HEK293 (cell line): ENCODE measurements at regions not wholly inside any gene's neighbourhood (a gene's known extent, or its start where the extent isn't known, plus 50 kb on each side); places are given as distances from the start of the nearest gene placed in this dataset.

ENCODE experiments used
- BCL11B ChIP-seq: fragments of 450-650 bp; formaldehyde crosslinking; IDR thresholded peaks from 2 replicates; pipeline ENCODE4 v1.5.1; 2016; ENCODE audit warnings: low read depth, missing biosample characterization, missing genetic modification characterization
- ZNF140 ChIP-seq: fragments of 450-650 bp; formaldehyde crosslinking; IDR thresholded peaks from 2 replicates; pipeline ENCODE4 v1.5.1; 2016; ENCODE audit warnings: missing biosample characterization, missing genetic modification characterization
- ZNF324 ChIP-seq: fragments of 450-650 bp; formaldehyde crosslinking; IDR thresholded peaks from 2 replicates; pipeline ENCODE4 v1.5.1; 2016; ENCODE audit warnings: missing biosample characterization, missing genetic modification characterization
- ZNF426 ChIP-seq: fragments of 450-650 bp; formaldehyde crosslinking; IDR thresholded peaks from 2 replicates; pipeline ENCODE4 v1.5.1; 2017; ENCODE audit warnings: missing biosample characterization, missing genetic modification characterization, mild to moderate bottlenecking, inconsistent platforms, moderate library complexity
- ZNF660 ChIP-seq: fragments of 450-650 bp; IDR thresholded peaks from 2 replicates; pipeline ENCODE4 v1.5.1; 2018; ENCODE audit warnings: missing biosample characterization, mild to moderate bottlenecking, missing genetic modification characterization
- TF ChIP-seq, protein P1 (sequence below): fragments of 450-650 bp; formaldehyde crosslinking; IDR thresholded peaks from 2 replicates; pipeline ENCODE4 v1.5.1; 2016; ENCODE audit warnings: missing biosample characterization, missing genetic modification characterization
- TF ChIP-seq, protein P2 (sequence below): IDR thresholded peaks from 2 replicates; pipeline ENCODE4 v1.6.1; 2011; ENCODE audit warnings: mild to moderate bottlenecking, low read depth, low read length, borderline replicate concordance
- TF ChIP-seq, protein P3 (sequence below): fragments of 450-650 bp; formaldehyde crosslinking; IDR thresholded peaks from 2 replicates; pipeline ENCODE4 v1.5.1; 2016; ENCODE audit warnings: missing biosample characterization, missing genetic modification characterization, low read depth
- TF ChIP-seq, protein P4 (sequence below): fragments of 450-650 bp; formaldehyde crosslinking; conservative IDR thresholded peaks from 2 replicates; pipeline ENCODE4 v1.5.1; 2016; ENCODE audit warnings: low read depth, missing biosample characterization, missing genetic modification characterization
- TF ChIP-seq, protein P5 (sequence below): fragments of 450-650 bp; formaldehyde crosslinking; optimal IDR thresholded peaks from 2 replicates; pipeline ENCODE3; 2016; ENCODE audit warnings: missing biosample characterization, mild to moderate bottlenecking, missing genetic modification characterization

DNA sequence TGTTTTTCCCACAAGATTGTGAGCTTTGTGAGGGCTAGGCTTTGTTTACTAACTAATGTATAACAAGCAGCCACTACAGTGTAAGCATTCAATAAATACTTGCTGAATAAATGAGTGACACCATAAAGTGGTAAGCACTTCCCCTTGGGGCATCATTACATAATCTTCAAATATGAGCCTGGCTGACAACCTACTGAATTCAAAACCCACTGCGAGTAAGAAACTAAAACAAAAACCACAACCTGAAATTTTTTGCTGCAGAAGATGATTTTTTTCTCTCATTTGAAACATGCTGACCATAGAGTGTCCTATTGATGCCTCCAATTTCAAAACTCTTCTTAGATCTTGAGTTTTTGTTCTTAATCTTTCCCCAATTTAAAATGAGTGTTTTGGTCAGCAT is 331.3 kb upstream of the CCNG1 start:
- TF ChIP-seq, protein P1, sequence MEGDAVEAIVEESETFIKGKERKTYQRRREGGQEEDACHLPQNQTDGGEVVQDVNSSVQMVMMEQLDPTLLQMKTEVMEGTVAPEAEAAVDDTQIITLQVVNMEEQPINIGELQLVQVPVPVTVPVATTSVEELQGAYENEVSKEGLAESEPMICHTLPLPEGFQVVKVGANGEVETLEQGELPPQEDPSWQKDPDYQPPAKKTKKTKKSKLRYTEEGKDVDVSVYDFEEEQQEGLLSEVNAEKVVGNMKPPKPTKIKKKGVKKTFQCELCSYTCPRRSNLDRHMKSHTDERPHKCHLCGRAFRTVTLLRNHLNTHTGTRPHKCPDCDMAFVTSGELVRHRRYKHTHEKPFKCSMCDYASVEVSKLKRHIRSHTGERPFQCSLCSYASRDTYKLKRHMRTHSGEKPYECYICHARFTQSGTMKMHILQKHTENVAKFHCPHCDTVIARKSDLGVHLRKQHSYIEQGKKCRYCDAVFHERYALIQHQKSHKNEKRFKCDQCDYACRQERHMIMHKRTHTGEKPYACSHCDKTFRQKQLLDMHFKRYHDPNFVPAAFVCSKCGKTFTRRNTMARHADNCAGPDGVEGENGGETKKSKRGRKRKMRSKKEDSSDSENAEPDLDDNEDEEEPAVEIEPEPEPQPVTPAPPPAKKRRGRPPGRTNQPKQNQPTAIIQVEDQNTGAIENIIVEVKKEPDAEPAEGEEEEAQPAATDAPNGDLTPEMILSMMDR (tag by site-specific recombination): no peak
- TF ChIP-seq ZNF324 (tag by site-specific recombination) (no peak), ZNF426 (no peak), BCL11B (tag by site-specific recombination) (no peak), ZNF660 (tag by site-specific recombination) (no peak), ZNF140 (tag by site-specific recombination) (no peak)
- TF ChIP-seq, protein P2, sequence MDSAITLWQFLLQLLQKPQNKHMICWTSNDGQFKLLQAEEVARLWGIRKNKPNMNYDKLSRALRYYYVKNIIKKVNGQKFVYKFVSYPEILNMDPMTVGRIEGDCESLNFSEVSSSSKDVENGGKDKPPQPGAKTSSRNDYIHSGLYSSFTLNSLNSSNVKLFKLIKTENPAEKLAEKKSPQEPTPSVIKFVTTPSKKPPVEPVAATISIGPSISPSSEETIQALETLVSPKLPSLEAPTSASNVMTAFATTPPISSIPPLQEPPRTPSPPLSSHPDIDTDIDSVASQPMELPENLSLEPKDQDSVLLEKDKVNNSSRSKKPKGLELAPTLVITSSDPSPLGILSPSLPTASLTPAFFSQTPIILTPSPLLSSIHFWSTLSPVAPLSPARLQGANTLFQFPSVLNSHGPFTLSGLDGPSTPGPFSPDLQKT: no peak
- TF ChIP-seq, protein P3, sequence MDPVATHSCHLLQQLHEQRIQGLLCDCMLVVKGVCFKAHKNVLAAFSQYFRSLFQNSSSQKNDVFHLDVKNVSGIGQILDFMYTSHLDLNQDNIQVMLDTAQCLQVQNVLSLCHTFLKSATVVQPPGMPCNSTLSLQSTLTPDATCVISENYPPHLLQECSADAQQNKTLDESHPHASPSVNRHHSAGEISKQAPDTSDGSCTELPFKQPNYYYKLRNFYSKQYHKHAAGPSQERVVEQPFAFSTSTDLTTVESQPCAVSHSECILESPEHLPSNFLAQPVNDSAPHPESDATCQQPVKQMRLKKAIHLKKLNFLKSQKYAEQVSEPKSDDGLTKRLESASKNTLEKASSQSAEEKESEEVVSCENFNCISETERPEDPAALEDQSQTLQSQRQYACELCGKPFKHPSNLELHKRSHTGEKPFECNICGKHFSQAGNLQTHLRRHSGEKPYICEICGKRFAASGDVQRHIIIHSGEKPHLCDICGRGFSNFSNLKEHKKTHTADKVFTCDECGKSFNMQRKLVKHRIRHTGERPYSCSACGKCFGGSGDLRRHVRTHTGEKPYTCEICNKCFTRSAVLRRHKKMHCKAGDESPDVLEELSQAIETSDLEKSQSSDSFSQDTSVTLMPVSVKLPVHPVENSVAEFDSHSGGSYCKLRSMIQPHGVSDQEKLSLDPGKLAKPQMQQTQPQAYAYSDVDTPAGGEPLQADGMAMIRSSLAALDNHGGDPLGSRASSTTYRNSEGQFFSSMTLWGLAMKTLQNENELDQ (tag by site-specific recombination): no peak
- TF ChIP-seq, protein P4, sequence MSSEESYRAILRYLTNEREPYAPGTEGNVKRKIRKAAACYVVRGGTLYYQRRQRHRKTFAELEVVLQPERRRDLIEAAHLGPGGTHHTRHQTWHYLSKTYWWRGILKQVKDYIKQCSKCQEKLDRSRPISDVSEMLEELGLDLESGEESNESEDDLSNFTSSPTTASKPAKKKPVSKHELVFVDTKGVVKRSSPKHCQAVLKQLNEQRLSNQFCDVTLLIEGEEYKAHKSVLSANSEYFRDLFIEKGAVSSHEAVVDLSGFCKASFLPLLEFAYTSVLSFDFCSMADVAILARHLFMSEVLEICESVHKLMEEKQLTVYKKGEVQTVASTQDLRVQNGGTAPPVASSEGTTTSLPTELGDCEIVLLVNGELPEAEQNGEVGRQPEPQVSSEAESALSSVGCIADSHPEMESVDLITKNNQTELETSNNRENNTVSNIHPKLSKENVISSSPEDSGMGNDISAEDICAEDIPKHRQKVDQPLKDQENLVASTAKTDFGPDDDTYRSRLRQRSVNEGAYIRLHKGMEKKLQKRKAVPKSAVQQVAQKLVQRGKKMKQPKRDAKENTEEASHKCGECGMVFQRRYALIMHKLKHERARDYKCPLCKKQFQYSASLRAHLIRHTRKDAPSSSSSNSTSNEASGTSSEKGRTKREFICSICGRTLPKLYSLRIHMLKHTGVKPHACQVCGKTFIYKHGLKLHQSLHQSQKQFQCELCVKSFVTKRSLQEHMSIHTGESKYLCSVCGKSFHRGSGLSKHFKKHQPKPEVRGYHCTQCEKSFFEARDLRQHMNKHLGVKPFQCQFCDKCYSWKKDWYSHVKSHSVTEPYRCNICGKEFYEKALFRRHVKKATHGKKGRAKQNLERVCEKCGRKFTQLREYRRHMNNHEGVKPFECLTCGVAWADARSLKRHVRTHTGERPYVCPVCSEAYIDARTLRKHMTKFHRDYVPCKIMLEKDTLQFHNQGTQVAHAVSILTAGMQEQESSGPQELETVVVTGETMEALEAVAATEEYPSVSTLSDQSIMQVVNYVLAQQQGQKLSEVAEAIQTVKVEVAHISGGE (tag by site-specific recombination): no peak
- TF ChIP-seq, protein P5, sequence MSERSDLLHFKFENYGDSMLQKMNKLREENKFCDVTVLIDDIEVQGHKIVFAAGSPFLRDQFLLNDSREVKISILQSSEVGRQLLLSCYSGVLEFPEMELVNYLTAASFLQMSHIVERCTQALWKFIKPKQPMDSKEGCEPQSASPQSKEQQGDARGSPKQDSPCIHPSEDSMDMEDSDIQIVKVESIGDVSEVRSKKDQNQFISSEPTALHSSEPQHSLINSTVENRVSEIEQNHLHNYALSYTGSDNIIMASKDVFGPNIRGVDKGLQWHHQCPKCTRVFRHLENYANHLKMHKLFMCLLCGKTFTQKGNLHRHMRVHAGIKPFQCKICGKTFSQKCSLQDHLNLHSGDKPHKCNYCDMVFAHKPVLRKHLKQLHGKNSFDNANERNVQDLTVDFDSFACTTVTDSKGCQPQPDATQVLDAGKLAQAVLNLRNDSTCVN (tag by site-specific recombination): no peak
